ENCODE measurements at regions not wholly inside any gene's neighbourhood (a gene's known extent, or its start where the extent isn't known, plus 50 kb on each side); places are given as distances from the start of the nearest gene placed in this dataset.

GRCh38 chr11:134586726-134587125 lies 174.7 kb upstream of the B3GAT1 start:
- FAIRE-seq = no peak
- Histone ChIP-seq H3K27me3 (ENCODE audit: control insufficient read depth, insufficient read depth, low read length) (no peaks in the 10 kb centered on the region), H3K36me3 (ENCODE audit: control insufficient read depth, insufficient read depth, low read length) (no peaks in the 10 kb centered on the region), H3K4me3 (ENCODE audit: low read depth, low read length) (no peak overlapping the region)
- no peak for TF ChIP-seq CTCF (IDR thresholded peaks at IDR 0.05; ENCODE audit: insufficient read depth, low read length, severe bottlenecking)
- DNase-seq (ENCODE audit: low read depth) = no peak

GRCh38 chr11:134585666-134586610 lies 173.9 kb upstream of the B3GAT1 start:
- Histone ChIP-seq H3K36me3 (ENCODE audit: control insufficient read depth, insufficient read depth, low read length) (no peaks in the 10 kb centered on the region), H3K27me3 (ENCODE audit: control insufficient read depth, insufficient read depth, low read length) (no peaks in the 10 kb centered on the region), H3K4me3 (ENCODE audit: low read depth, low read length) (no peak overlapping the region)
- DNase-seq (ENCODE audit: low read depth) (no peak), FAIRE-seq (no peak)
- no peak for TF ChIP-seq CTCF (IDR thresholded peaks at IDR 0.05; ENCODE audit: insufficient read depth, low read length, severe bottlenecking)

GRCh38 chr11:134584706-134585445 lies 172.8 kb upstream of the B3GAT1 start:
- DNase-seq (ENCODE audit: low read depth) (no peak), FAIRE-seq (no peak)
- H3K36me3 ChIP-seq (ENCODE audit: control insufficient read depth, insufficient read depth, low read length) = no peaks in the 10 kb centered on the region
- H3K4me3 ChIP-seq (ENCODE audit: low read depth, low read length) = no peak overlapping the region
- no peaks in the 10 kb centered on the region for H3K27me3 ChIP-seq (ENCODE audit: control insufficient read depth, insufficient read depth, low read length)
- no peak for TF ChIP-seq CTCF (IDR thresholded peaks at IDR 0.05; ENCODE audit: insufficient read depth, low read length, severe bottlenecking)

- no peak overlapping the region for H3K4me3 ChIP-seq (ENCODE audit: low read depth, low read length)
- no peaks in the 10 kb centered on the region for H3K36me3 ChIP-seq (ENCODE audit: control insufficient read depth, insufficient read depth, low read length)
- DNase-seq (ENCODE audit: low read depth) (no peak), FAIRE-seq (no peak)
- TF ChIP-seq CTCF (IDR thresholded peaks at IDR 0.05; ENCODE audit: insufficient read depth, low read length, severe bottlenecking) = no peak
- H3K27me3 ChIP-seq (ENCODE audit: control insufficient read depth, insufficient read depth, low read length) = no peaks in the 10 kb centered on the region
These were observed 172.0 kb upstream of the B3GAT1 start for GRCh38 chr11:134584001-134584561.

GRCh38 chr11:134583397-134583990 lies 171.5 kb upstream of the B3GAT1 start:
- no peaks in the 10 kb centered on the region for H3K27me3 ChIP-seq (ENCODE audit: control insufficient read depth, insufficient read depth, low read length)
- DNase-seq (ENCODE audit: low read depth) (no peak), FAIRE-seq (no peak)
- H3K36me3 ChIP-seq (ENCODE audit: control insufficient read depth, insufficient read depth, low read length) = no peaks in the 10 kb centered on the region
- TF ChIP-seq CTCF (IDR thresholded peaks at IDR 0.05; ENCODE audit: insufficient read depth, low read length, severe bottlenecking) = no peak
- H3K4me3 ChIP-seq (ENCODE audit: low read depth, low read length) = no peak overlapping the region

All from bronchial epithelial cell (primary cell).